Adrenal gland (tissue), 9 donors: ENCODE measurements at regions not wholly inside any gene's neighbourhood (a gene's known extent, or its start where the extent isn't known, plus 50 kb on each side); places are given as distances from the start of the nearest gene placed in this dataset.

ENCODE experiments used
- DNase-seq, 7 donors: peaks; one replicate each; pipeline ENCODE4 v3.0.0-alpha.2; 2019 to 2020
- H3K27ac ChIP-seq, 5 donors: fragments of 200-600 bp; sonication (generic) in 4 of 5; 1 replicate in 3 of 5; 2 replicates in 2 of 5; pipeline versions ENCODE4 v1.5.1 to v1.8.0; 2016 to 2020; ENCODE audit warnings: mild to moderate bottlenecking in 1 of 5
- H3K27me3 ChIP-seq: fragments of 200-600 bp; 2 replicates; pipeline ENCODE4 v1.8.0; 2021
- H3K36me3 ChIP-seq, 2 donors: fragments of 200-600 bp; replicated peaks in 1 of 2; 1 replicate in 1 of 2; 2 replicates in 1 of 2; pipeline versions ENCODE4 v1.5.1 to v1.8.0; 2018 to 2022
- H3K4me1 ChIP-seq, 2 donors: fragments of 200-600 bp; replicated peaks in 1 of 2; 1 replicate in 1 of 2; 2 replicates in 1 of 2; pipeline versions ENCODE4 v1.5.1 to v1.8.0; 2018 to 2021
- H3K4me3 ChIP-seq, 4 donors: fragments of 200-600 bp; sonication (generic) in 3 of 4; one replicate each; pipeline ENCODE4 v1.5.1; 2016 to 2018
- H3K9me3 ChIP-seq, 3 donors: fragments of 200-600 bp; sonication (generic) in 1 of 3; replicated peaks in 1 of 3; 1 replicate in 2 of 3; 2 replicates in 1 of 3; pipeline versions ENCODE4 v1.5.1 to v1.8.0; 2016 to 2021
- POLR2A ChIP-seq, 2 donors: fragments of 450-650 bp; IDR thresholded peaks; one replicate each; pipeline ENCODE4 v1.6.1; 2017; ENCODE audit warnings: antibody characterized with exemption in 2 of 2, mild to moderate bottlenecking in 2 of 2, moderate library complexity in 1 of 2
- WGBS, 4 donors: extraction: QIAGEN DNeasy Blood & Tissue Kit in 2 of 4; methylation state at CpG; one replicate each; pipeline versions ENCODE4 v1.1.5 to v1.1.7; 2013 to 2017; 5-methylcytosine and 5-hydroxymethylcytosine counted together
- intact Hi-C, 2 donors: fragments of 100-400 bp; cut with DNase I; formaldehyde crosslinking; loops; one replicate each; pipeline versions ENCODE4 v1.14.1 to v1.15.0; 2022 to 2023
- TF ChIP-seq, protein P1 (sequence below), 6 experiments: fragments of 450-650 bp in 4 of 6; fragments of 200-600 bp in 2 of 6; sonication (generic) in 1 of 6; IDR thresholded peaks; 1 replicate in 5 of 6; 2 replicates in 1 of 6; pipeline versions ENCODE4 v1.5.1 to v1.8.0; 2016 to 2021; ENCODE audit warnings: antibody characterized with exemption in 6 of 6, mild to moderate bottlenecking in 2 of 6, moderate library complexity in 1 of 6
- donor health status: healthy with polysubstance abuse.
- donor health status: Bipolar disorder and iron deficiency.
- donor health status: DM: yes; HTN: yes; CAD: no.
- donor health status: DM: no; HTN: no; CAD: no.
- donor health status: DM: no; HTN: no; CAD: no.

DNA sequence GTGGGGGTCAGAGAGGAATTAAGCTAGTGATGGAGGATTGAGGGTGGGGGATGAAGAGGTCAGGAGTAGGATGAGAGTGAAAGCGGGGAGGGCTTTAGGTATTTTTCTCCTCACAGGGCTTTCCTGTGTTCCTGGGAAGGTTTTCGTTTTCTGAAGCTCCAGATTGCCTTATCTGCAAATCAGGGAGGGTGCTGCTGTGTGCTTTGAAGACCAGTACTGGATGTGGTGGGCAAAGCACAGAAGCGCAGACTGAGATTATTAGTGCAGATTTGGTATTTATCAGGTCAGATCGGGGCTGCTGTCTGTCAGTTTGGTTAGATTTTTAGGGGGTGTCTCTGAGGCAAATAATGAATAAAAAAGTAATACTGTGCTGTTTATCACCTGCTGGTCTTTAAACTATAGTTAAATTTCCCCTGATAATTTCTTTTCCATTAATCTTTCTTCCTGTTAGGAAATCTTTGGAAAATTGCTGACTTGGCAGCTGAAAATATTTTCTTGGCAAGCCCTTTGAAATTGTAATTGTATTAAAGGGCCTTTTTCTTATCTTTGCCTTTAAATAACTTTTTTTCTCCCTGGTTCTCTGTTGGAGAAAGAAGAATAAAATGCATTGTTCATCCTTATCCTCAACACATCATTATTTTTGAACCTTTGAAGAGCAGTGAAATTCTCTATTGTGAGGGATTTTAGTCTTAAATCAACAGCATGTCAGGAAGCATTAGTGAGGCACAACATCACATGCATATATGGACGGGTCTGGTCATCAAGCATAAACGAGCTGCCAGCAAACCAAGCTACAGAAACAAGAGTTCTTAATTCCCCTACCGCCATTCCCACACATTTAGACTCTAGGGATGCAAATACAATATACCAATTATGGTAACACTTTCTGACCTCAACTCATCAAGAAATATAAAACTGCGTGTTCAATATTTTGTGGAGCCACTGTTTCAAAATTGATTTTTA is 139.6 kb downstream of the S1PR1 start:
- Histone ChIP-seq H3K9me3 (no peaks in the 10 kb centered on the region), H3K4me3 (no peak overlapping the region), H3K4me1 (no peaks in the 10 kb centered on the region), H3K36me3 (no peaks in the 10 kb centered on the region), H3K27me3 (no peaks in the 10 kb centered on the region), H3K27ac (no peak overlapping the region)
- intact Hi-C loops = no loop called here
- TF ChIP-seq POLR2A (IDR thresholded peaks at IDR 0.05) = no peak
- TF ChIP-seq, protein P1, sequence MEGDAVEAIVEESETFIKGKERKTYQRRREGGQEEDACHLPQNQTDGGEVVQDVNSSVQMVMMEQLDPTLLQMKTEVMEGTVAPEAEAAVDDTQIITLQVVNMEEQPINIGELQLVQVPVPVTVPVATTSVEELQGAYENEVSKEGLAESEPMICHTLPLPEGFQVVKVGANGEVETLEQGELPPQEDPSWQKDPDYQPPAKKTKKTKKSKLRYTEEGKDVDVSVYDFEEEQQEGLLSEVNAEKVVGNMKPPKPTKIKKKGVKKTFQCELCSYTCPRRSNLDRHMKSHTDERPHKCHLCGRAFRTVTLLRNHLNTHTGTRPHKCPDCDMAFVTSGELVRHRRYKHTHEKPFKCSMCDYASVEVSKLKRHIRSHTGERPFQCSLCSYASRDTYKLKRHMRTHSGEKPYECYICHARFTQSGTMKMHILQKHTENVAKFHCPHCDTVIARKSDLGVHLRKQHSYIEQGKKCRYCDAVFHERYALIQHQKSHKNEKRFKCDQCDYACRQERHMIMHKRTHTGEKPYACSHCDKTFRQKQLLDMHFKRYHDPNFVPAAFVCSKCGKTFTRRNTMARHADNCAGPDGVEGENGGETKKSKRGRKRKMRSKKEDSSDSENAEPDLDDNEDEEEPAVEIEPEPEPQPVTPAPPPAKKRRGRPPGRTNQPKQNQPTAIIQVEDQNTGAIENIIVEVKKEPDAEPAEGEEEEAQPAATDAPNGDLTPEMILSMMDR (IDR thresholded peaks at IDR 0.05) = no peak
- WGBS, 4 donors = 65 to 72% (median 67%) methylated on average over 8 of the region's 8 CpGs
- DNase-seq = no peak

DNA sequence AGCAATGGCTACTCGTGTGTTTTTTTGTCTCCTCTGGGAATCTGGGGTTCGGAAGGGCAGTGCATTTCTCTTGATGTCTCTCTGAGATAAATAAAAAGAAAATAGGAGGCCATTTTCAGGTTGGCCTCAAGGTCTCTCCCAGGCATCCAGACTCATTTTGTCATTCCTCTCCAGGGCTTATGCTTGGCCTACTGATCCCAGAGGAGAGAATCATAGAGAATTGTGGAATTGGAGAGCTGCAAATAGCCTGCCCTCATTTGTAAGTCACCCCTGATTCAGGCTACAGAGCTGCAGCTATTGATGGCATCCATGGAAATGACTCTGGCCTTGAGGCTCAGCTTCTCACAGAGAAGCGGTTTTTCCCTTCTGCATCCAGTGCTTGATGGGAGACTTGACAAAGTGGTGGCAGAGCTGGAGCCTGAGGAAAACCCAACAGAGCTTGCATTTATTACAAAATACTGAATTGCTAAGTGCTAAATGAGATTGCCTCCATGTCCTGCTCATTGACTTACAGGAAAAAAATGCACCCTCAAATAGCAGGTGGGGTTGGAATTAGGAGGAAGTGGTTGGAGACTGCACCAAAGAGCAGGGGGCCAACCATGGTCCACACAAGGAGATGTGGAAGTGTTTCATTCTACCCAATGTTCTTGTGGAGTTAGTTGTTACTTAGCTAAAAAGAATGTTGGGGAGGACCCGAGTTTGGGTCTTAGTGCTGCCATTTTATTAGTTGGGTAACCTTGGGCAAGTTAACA is 140.4 kb downstream of the S1PR1 start:
- WGBS, 4 donors = 76 to 85% (median 81%) methylated on average over 4 of the region's 4 CpGs
- Histone ChIP-seq H3K4me1 (no peaks in the 10 kb centered on the region), H3K27me3 (no peaks in the 10 kb centered on the region), H3K36me3 (no peaks in the 10 kb centered on the region), H3K9me3 (no peaks in the 10 kb centered on the region), H3K27ac (no peak overlapping the region), H3K4me3 (no peak overlapping the region)
- TF ChIP-seq POLR2A (IDR thresholded peaks at IDR 0.05) = no peak
- TF ChIP-seq, protein P1 (IDR thresholded peaks at IDR 0.05) = no peak
- DNase-seq = no peak
- intact Hi-C loops = no loop called here

DNA sequence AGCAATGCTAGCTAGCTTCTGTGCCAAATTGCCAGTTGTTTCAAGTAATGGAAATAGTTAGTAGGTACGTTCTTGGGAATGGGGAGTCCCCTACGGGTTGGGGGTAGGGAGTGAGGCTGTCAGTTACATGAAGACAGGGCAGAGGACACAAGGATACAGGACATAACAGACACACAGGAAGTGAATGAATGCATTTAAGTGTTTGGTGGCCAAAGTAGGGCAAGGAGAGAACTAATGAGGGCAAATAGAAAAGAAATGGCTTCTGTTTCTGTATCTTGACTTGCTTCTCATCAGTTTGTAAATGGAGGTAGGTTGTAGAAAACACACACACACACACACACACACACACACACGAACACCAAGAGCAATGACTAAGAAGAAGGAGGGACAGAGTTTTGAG is 142.2 kb downstream of the S1PR1 start:
- Histone ChIP-seq H3K27me3 (no peaks in the 10 kb centered on the region), H3K9me3 (no peaks in the 10 kb centered on the region), H3K4me3 (no peak overlapping the region), H3K36me3 (no peaks in the 10 kb centered on the region), H3K27ac (no peak overlapping the region), H3K4me1 (no peaks in the 10 kb centered on the region)
- intact Hi-C loops = no loop called here
- DNase-seq = no peak
- 72 to 81% (median 75%) methylated on average over 3 of the region's 3 CpGs for WGBS, 4 donors
- TF ChIP-seq POLR2A (IDR thresholded peaks at IDR 0.05) = no peak
- TF ChIP-seq, protein P1 (IDR thresholded peaks at IDR 0.05) = no peak

DNA sequence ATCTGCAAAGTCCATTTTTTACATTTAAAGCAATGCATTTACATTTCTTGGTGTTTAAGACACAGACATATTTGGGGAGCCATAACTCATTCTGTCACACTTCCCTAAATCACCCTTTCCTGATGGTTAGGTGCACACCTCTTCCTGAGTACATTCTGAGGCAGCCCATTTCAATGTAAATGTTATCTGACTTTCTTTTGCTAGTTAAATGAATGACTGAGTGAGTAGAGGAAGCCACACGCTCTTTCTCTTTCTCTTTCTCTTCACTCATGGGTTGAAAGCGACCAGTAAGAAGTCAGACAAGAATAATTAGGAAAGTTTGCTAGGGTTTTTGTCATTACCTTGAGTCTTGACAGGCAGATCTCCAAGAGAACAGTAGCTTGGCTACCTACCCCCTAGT is 143.1 kb downstream of the S1PR1 start:
- H3K4me1 ChIP-seq = no peaks in the 10 kb centered on the region
- H3K27me3 ChIP-seq = no peaks in the 10 kb centered on the region
- TF ChIP-seq POLR2A (IDR thresholded peaks at IDR 0.05) = no peak
- TF ChIP-seq, protein P1 (IDR thresholded peaks at IDR 0.05) = no peak
- intact Hi-C loops = no loop called here
- WGBS, 4 donors = 72 to 89% (median 80%) methylated on average over 2 of the region's 2 CpGs
- H3K4me3 ChIP-seq = no peak overlapping the region
- DNase-seq = no peak
- H3K36me3 ChIP-seq = no peaks in the 10 kb centered on the region
- no peak overlapping the region for H3K27ac ChIP-seq
- H3K9me3 ChIP-seq = no peaks in the 10 kb centered on the region
